ENCODE measurements at regions not wholly inside any gene's neighbourhood (a gene's known extent, or its start where the extent isn't known, plus 50 kb on each side); places are given as distances from the start of the nearest gene placed in this dataset.

- DNase-seq (ENCODE audit: low read depth), result no peak
- TF ChIP-seq CTCF (IDR thresholded peaks at IDR 0.05; ENCODE audit: low read depth, low read length, missing control alignments), result no peak
Measured at GRCh38 chr1:55387145-55387544, 172.0 kb upstream of the USP24 start.

GRCh38 chr1:55386456-55386855 is 171.3 kb upstream of the USP24 start:
- DNase-seq (ENCODE audit: low read depth), result no peak
- H3K4me3 ChIP-seq (ENCODE audit: low read depth, low read length), result no peak overlapping the region
- TF ChIP-seq CTCF (IDR thresholded peaks at IDR 0.05; ENCODE audit: low read depth, low read length, missing control alignments), result no peak

More at GRCh38 chr1:55387145-55387544, 172.0 kb upstream of the USP24 start:
- no peak overlapping the region for H3K4me3 ChIP-seq (ENCODE audit: low read depth, low read length)

GRCh38 chr1:55385402-55386018 is 170.3 kb upstream of the USP24 start:
- TF ChIP-seq CTCF (IDR thresholded peaks at IDR 0.05; ENCODE audit: low read depth, low read length, missing control alignments), result no peak
- H3K4me3 ChIP-seq (ENCODE audit: low read depth, low read length), result no peak overlapping the region
- DNase-seq (ENCODE audit: low read depth), result no peak

- TF ChIP-seq CTCF (IDR thresholded peaks at IDR 0.05; ENCODE audit: low read depth, low read length, missing control alignments), result no peak
- H3K4me3 ChIP-seq (ENCODE audit: low read depth, low read length), result no peak overlapping the region
- DNase-seq (ENCODE audit: low read depth), result no peak
Measured at GRCh38 chr1:55384637-55385036, 169.5 kb upstream of the USP24 start.

- no peak for TF ChIP-seq CTCF (IDR thresholded peaks at IDR 0.05; ENCODE audit: low read depth, low read length, missing control alignments)
- H3K4me3 ChIP-seq (ENCODE audit: low read depth, low read length), result no peak overlapping the region
- DNase-seq (ENCODE audit: low read depth), result no peak
Measured at GRCh38 chr1:55382806-55383305, 167.7 kb upstream of the USP24 start.

- DNase-seq (ENCODE audit: low read depth), result no peak
- no peak overlapping the region for H3K4me3 ChIP-seq (ENCODE audit: low read depth, low read length)
- TF ChIP-seq CTCF (IDR thresholded peaks at IDR 0.05; ENCODE audit: low read depth, low read length, missing control alignments), result no peak
Measured at GRCh38 chr1:55381983-55382382, 166.8 kb upstream of the USP24 start.

GRCh38 chr1:55381491-55381890 is 166.3 kb upstream of the USP24 start:
- no peak for TF ChIP-seq CTCF (IDR thresholded peaks at IDR 0.05; ENCODE audit: low read depth, low read length, missing control alignments)
- no peak for DNase-seq (ENCODE audit: low read depth)
- H3K4me3 ChIP-seq (ENCODE audit: low read depth, low read length), result no peak overlapping the region

Data from GM12864 (cell line).